ENCODE measurements at regions not wholly inside any gene's neighbourhood (a gene's known extent, or its start where the extent isn't known, plus 50 kb on each side); places are given as distances from the start of the nearest gene placed in this dataset.

DNA sequence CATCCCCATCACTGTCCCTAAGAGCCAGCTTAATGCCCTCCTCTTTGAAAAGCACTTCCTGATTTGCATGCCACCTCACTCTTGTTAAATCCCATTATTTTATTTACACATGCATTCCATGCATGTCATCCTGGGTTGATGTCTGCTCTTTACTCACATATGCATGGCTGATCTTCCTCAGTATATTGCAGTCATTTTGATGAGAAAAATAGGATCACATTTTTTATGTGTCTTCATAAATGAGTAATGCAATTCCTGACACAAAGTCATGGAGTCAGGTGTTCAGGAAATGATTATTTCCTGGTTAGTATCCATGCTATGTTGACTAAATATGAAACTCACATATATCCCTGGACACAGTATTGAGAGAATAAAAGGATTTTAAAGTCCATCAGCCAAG is 204.7 kb downstream of the SLIT2 start:
- TF ChIP-seq MYC (IDR thresholded peaks at IDR 0.05; ENCODE audit: low read depth, low read length) (no peak), POLR2A (IDR thresholded peaks at IDR 0.05; ENCODE audit: extremely low read depth, insufficient read length) (no peak)
- TF ChIP-seq, protein P1, sequence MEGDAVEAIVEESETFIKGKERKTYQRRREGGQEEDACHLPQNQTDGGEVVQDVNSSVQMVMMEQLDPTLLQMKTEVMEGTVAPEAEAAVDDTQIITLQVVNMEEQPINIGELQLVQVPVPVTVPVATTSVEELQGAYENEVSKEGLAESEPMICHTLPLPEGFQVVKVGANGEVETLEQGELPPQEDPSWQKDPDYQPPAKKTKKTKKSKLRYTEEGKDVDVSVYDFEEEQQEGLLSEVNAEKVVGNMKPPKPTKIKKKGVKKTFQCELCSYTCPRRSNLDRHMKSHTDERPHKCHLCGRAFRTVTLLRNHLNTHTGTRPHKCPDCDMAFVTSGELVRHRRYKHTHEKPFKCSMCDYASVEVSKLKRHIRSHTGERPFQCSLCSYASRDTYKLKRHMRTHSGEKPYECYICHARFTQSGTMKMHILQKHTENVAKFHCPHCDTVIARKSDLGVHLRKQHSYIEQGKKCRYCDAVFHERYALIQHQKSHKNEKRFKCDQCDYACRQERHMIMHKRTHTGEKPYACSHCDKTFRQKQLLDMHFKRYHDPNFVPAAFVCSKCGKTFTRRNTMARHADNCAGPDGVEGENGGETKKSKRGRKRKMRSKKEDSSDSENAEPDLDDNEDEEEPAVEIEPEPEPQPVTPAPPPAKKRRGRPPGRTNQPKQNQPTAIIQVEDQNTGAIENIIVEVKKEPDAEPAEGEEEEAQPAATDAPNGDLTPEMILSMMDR (IDR thresholded peaks at IDR 0.05; ENCODE audit: low read depth, low read length), result no peak
- TF ChIP-seq, protein P2, sequence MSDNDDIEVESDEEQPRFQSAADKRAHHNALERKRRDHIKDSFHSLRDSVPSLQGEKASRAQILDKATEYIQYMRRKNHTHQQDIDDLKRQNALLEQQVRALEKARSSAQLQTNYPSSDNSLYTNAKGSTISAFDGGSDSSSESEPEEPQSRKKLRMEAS (IDR thresholded peaks at IDR 0.05; ENCODE audit: low read depth, low read length), result no peak
- no peak overlapping the region for H3K4me3 ChIP-seq (ENCODE audit: low read depth, low read length)
- DNase-seq (ENCODE audit: low read depth), result no peak

DNA sequence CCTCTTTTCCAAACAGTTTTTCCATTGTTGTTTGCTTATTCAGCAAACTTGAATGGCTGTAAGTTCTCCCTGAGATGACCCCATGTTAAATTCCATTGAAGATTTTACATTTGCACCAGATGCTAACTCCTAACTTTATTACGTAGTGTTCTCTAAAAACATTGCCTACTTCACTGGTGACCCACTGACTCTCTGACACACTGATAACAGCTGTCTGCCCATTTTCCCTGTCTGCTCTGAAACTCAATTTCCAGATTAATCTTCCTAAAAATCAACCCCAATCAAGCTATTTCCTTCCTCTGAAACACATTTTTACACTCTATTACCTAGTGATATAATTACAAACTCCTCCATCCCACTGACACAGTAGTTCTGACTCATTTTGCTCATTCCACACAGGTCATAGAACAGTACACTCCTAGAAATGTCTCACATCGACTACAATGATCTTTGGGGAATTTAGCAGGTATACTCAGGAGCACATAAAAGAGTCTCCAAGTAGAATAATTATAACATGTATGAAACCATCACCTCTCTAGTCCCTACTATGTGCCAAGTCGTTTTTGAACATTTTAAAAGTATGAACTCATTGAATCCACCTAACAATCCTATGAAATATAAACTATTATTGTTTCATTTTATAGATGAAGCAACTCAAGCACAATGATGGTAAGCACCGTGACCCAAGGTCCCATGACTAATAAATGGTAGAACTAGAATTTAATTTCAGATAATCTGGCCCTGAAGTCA is 210.9 kb downstream of the SLIT2 start:
- no peak overlapping the region for H3K4me3 ChIP-seq (ENCODE audit: low read depth, low read length)
- no peak for DNase-seq (ENCODE audit: low read depth)
- TF ChIP-seq, protein P1 (IDR thresholded peaks at IDR 0.05; ENCODE audit: low read depth, low read length), result no peak
- TF ChIP-seq MYC (IDR thresholded peaks at IDR 0.05; ENCODE audit: low read depth, low read length), result no peak
- no peak for TF ChIP-seq POLR2A (IDR thresholded peaks at IDR 0.05; ENCODE audit: extremely low read depth, insufficient read length)
- TF ChIP-seq, protein P2 (IDR thresholded peaks at IDR 0.05; ENCODE audit: low read depth, low read length), result no peak

DNA sequence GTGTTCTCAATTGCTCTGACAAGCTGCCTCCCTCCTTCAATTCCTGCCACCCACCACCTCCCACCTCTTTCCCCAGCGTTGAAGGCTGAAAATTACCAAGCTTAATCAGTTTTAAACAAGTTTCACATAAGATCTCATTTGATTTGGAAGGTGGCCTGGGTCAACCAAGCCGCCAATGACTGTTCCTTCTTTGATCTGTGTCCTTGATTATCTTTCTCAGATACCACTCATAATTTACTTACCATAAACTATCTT is 211.4 kb downstream of the SLIT2 start:
- H3K4me3 ChIP-seq (ENCODE audit: low read depth, low read length), result no peak overlapping the region
- TF ChIP-seq, protein P2 (IDR thresholded peaks at IDR 0.05; ENCODE audit: low read depth, low read length), result no peak
- TF ChIP-seq MYC (IDR thresholded peaks at IDR 0.05; ENCODE audit: low read depth, low read length) (no peak), POLR2A (IDR thresholded peaks at IDR 0.05; ENCODE audit: extremely low read depth, insufficient read length) (no peak)
- TF ChIP-seq, protein P1 (IDR thresholded peaks at IDR 0.05; ENCODE audit: low read depth, low read length), result no peak
- DNase-seq (ENCODE audit: low read depth), result no peak

DNA sequence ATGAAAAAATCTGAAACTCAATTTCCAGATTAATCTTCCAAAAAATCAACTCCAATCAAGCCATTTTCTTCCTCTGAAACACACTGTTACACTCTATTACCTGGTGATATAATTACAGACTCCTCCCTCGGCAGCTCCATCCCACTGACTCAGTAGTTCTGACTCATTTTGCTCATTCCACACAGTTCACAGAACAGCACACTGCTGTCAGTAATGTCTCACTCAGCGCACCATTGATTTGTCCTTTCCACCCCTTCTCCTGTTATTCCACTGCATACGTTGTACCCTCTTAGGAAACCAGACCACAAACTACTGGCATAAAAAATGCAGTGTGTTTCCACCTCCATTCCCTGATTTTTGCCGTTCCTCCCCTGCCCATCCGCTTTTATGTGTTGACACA is 212.7 kb downstream of the SLIT2 start:
- no peak for DNase-seq (ENCODE audit: low read depth)
- no peak overlapping the region for H3K4me3 ChIP-seq (ENCODE audit: low read depth, low read length)
- TF ChIP-seq, protein P1 (IDR thresholded peaks at IDR 0.05; ENCODE audit: low read depth, low read length), result no peak
- TF ChIP-seq MYC (IDR thresholded peaks at IDR 0.05; ENCODE audit: low read depth, low read length) (no peak), POLR2A (IDR thresholded peaks at IDR 0.05; ENCODE audit: extremely low read depth, insufficient read length) (no peak)
- TF ChIP-seq, protein P2 (IDR thresholded peaks at IDR 0.05; ENCODE audit: low read depth, low read length), result no peak

DNA sequence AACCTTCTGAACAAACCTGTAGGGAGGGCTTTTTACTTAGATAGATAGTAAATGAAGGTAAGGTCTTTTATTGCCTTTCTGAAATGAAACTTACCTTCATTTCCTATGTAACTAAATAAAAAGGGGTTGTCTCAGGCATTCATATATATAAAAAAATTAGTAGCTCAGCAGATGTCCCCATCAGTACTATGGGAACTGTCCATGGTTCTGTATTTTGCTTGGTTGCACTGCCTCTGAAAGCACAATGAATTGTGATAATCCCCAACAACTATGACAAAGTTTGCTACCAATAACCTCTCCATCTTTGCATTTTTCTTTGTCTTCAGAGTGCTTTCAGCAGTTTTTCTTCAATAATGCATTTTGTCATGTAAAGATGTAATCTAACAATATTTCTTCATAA is 222.4 kb downstream of the SLIT2 start:
- DNase-seq (ENCODE audit: low read depth), result peak; percentile 23

More for the DNA sequence above, 222.4 kb downstream of the SLIT2 start:
- TF ChIP-seq, protein P2 (IDR thresholded peaks at IDR 0.05; ENCODE audit: low read depth, low read length), result no peak
- TF ChIP-seq MYC (IDR thresholded peaks at IDR 0.05; ENCODE audit: low read depth, low read length) (no peak), POLR2A (IDR thresholded peaks at IDR 0.05; ENCODE audit: extremely low read depth, insufficient read length) (no peak)
- TF ChIP-seq, protein P1 (IDR thresholded peaks at IDR 0.05; ENCODE audit: low read depth, low read length), result no peak
- H3K4me3 ChIP-seq (ENCODE audit: low read depth, low read length), result no peak overlapping the region
